A673 (cell line): ENCODE measurements at regions not wholly inside any gene's neighbourhood (a gene's known extent, or its start where the extent isn't known, plus 50 kb on each side); places are given as distances from the start of the nearest gene placed in this dataset.

Experiments used
- CTCF ChIP-seq: fragments of 300-800, 200-600 bp; sonication (generic); conservative IDR thresholded peaks from 2 replicates; pipeline ENCODE4 v1.5.1; 2017; ENCODE audit warnings: low read depth, mild to moderate bottlenecking, antibody characterized with exemption, low read length, moderate library complexity, mixed read lengths
- EZH2 ChIP-seq: fragments of 200-600 bp; sonication (generic); IDR thresholded peaks from 2 replicates; pipeline ENCODE4 v1.6.1; 2017; ENCODE audit warnings: borderline replicate concordance, low read depth, mild to moderate bottlenecking, mixed read lengths, antibody characterized with exemption, low read length; ENCODE audit not compliant: poor library complexity, severe bottlenecking

DNA sequence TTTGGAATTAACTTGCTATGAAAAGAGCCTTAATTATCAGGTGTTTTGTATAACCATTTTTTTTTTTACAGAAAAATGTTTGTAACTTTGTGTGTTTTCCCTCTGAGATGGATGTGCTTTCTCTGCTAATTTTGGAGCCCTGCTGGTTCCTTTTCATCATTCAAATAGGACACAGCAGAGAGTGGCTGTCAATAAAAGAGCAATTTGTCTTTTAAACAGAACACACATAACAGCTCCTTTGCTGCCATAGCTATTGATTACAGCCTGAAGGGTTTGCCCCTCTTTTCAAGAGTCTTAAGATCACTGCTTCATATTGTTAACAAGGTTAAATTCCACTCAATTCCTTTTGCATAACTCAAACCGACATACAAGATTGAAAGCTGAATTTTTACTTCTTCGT lies 187.2 kb upstream of the MBL2 start:
- no peak for TF ChIP-seq CTCF
- no peak for TF ChIP-seq EZH2
